GM19324 (cell line): ENCODE measurements at regions not wholly inside any gene's neighbourhood (a gene's known extent, or its start where the extent isn't known, plus 50 kb on each side); places are given as distances from the start of the nearest gene placed in this dataset.
"Not testable (repeated sequence)": the region's sequence is repeated elsewhere in the genome, so short reads cannot be mapped to it uniquely, and the experiment has no call there.

Experiments used
- ATAC-seq: cut with Tn5 transposase; IDR thresholded peaks from one replicate; pipeline ENCODE4 v1.9.1; 2021; ENCODE audit warnings: mild to moderate bottlenecking, moderate library complexity; ENCODE audit not compliant: unreplicated experiment, low FRiP score

DNA sequence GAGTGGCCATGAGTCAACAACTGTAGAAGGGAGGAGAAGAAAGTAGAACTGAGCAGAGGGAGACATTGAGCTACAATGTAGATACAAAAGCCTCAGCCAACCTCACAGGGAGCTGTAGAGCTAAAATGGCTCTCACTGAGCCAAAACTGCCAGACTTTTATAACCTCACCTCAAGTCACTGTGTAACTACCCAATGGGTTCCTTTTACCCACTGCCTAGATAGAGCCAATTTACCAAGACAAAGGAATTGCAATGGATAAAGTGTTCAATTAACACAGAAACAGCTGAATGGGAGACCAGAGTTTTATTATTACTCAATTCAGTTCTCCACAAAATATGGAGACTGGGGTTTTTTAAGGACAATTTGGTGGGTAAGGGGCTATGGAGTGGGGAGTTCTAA, 938.9 kb upstream of the GRIA3 start:
- ATAC-seq = no peak

GRCh38 chrX:122245943-122246342, 938.1 kb upstream of the GRIA3 start:
- ATAC-seq = no peak

- ATAC-seq = no peak
Observed at GRCh38 chrX:122246937-122247336, 937.1 kb upstream of the GRIA3 start.

DNA sequence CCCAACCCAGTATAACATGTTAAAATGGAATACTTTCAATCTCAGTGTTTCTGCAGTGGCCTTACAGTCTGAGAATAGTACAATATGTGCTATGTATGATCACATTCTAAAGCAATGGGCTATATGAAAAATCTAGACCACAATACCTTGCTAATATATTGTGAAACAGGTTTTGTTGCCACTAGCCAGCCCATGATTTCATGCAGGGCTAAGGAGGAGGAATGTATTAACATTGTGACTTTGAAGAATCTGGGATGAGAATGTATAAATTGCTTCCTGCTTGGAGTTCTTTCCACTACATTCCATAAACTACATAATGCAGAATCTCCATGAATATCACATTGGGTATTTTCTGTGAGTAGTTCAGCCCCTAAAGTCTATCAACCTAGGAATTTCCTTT, 935.4 kb upstream of the GRIA3 start:
- ATAC-seq = no peak

GRCh38 chrX:122252454-122252853, 931.6 kb upstream of the GRIA3 start:
- ATAC-seq = no peak

- ATAC-seq = no peak
Observed at GRCh38 chrX:122268353-122268752, 915.7 kb upstream of the GRIA3 start.

GRCh38 chrX:122269243-122269781, 914.8 kb upstream of the GRIA3 start:
- no peak for ATAC-seq

DNA sequence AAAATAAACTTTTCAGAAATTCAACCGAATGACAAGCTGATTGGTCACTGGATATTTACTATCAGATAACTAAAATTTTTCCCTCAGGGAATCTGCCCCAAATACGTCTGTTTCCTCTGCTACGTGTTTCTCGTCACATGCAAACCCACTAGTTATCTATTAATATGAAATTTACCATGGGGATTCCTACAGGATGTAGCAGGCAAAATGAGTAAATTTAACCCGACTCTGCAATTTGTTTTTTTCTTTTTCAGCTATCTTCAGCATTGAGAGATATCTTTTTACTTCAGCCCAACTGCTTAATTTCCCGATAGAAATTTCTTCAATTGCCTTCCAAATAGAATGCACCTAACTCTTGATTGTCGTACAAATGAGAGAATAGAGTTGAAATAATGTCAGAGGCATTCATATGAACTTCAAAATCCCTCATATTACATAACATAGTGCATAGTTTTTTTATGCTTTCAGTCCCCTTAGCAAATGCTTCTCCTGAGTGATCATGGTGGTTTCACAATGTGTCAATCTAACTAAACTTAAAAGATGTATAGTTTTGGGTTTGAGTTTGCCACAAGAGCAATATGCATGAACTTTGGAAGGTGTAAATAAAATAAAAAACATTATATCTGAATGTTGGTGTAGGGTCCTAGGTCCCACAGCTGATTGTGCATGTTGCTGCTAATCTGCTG, 913.1 kb upstream of the GRIA3 start:
- no peak for ATAC-seq

DNA sequence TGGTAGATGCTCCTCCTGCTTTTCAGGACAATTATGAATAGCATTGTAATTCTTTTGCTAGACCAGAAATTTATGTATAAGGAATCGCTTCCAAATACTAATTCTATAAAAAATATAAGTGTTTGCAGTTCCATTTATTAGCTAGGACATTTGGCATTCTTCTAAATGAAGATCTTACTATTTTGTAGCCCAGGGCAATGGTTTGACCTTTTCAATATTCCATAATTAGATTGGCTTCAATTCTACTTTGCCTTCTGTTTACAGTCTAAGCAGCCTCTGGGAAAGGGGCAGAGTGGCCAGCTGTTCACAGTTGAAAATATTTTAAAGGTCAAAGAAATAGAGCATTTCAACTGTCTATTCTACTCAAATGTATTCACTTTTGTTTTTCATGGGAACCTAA, 912.1 kb upstream of the GRIA3 start:
- ATAC-seq = no peak

GRCh38 chrX:122279746-122280145, 904.3 kb upstream of the GRIA3 start:
- no peak for ATAC-seq

DNA sequence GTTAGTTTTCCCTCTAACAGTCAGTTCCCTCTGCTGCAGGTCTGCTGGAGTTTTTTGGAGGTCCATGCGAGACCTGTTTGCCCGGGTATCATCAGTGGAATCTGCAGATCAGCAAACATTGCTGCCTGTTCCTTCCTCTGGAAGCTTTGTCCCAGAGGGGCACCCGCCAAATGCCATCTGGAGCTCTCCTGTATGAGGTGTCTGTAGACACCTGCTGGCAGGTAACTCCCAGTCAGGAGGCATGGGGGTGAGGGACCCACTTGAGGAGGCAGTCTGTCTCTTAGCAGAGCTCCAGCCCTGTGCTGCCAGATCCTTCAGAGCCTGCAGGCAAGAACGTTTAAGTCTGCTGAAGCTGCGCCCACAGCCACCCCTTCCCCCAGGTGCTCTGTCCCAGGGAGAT, 884.3 kb upstream of the GRIA3 start:
- ATAC-seq = not testable (repeated sequence)

DNA sequence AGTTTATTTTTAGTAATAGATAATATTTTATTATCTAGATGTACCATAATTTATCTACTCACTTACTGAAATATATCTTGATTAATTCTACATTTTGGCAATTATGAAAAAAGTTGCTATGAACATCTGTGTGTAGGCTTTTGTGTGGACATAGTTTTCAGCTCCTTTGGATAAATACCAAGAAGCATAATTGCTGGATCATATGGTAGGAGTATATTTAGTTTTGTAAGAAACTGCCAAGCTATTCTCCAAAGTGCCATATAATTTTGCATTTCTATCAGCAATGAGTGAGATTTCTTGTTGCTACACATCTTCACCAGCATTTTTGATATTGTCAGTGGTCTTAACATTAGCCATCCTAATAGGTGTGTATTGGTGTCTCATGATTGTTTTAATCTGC, 882.6 kb upstream of the GRIA3 start:
- ATAC-seq = no peak

DNA sequence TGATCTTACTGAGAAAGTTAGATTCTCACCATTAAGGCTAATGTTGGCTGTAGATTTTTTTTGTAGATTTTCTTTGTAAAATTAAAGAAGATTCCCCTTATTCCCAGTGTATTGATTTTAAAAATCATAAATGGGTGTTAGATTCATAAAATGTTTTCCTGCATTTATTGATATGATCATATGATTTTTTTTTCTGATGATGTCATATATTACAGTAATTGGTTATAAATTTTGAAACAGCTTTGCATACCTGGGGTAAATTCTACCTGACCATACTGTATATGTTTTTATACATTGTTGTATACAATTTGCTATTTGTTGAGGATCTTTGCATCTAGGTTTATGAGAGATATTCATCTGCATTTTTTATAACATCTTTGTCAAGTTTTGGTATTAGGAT, 880.3 kb upstream of the GRIA3 start:
- no peak for ATAC-seq

DNA sequence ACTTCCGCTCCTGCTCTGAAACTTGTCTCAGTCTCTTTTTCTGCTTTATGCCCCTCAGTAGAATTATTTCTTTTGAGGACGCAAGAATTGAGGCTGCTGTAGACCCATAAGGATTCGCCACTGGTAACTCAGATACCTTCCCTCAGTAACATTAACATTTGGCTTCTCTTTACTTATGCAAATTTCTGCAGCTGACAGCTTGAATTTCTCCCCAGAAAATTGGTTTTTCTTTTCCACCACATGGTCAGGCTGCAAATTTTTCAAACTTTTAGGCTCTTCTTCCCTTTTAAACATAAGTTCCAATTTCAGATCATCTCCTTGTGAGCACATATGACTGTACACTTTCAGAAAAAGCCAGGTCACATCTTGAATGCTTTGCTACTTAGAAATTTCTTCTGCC, 839.3 kb upstream of the GRIA3 start:
- ATAC-seq = no peak

DNA sequence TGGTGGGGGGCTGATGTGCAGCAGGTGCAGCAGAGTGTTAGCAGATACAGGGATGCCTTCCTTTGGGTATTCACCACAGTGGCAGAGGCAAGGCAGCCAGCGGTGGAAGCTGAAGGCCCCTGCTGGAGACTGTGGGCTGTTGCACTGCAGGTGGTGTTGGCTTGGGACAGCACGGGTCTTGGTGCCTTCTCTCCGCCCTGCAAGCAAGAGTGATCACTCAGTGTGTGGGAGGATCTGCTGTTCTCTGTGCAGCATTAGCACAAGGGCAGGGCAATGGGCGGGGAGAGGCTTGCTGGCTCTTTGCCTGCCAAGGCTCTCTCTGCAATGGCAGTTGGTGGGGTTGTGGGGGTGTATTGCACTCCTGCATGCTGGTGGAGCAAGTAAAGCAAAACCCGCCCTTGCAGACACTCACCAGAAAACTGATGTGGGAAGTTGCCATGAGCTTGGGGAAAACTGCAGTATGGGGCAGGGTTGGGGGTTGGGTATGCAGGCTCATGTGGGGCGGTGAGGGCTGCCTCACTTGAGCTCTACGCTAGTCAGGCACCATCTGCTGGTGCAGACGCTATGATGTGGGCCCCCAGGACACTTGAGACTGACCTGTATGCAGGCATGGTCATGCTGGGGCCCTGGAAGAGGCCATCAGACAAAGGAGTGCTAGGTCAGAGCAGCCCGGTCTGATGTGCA, 820.8 kb upstream of the GRIA3 start:
- ATAC-seq = no peak

GRCh38 chrX:122375533-122375932, 808.5 kb upstream of the GRIA3 start:
- not testable (repeated sequence) for ATAC-seq

- ATAC-seq = no peak
Observed at GRCh38 chrX:122389005-122389404, 795.1 kb upstream of the GRIA3 start.

- ATAC-seq = no peak
Observed at GRCh38 chrX:122418758-122419157, 765.3 kb upstream of the GRIA3 start.

DNA sequence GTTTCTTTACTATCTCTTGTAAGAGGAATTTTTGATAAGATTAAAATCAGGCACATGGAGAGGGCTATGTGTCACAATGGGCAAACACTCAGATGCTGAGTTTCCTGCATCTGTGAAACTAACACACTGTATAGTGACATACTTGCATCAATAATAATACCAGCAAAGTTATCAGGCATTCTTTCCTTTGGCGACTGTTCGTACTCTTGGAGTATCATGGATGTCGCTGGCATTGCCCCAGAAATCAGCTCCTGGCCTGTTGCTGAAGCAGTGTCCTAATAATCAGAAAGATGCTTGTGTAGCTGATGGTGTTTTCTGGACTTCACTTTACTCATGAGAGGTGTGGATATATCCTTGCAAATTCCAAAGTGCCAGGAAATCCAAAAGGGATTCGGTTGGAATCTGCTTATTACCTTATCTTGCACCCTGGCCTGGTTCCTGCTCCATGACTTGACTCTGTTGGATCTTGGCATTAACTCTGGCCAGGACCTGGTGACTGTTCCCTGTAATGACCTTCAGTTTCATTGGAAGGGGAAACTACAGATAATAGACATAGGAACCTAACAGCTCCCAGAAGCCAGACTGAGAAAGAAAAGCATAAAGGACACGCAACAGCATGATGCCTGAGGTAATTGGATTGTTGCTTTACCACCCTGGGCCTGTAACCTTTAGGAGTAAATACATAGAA, 762.5 kb upstream of the GRIA3 start:
- ATAC-seq = no peak

- no peak for ATAC-seq
Observed at GRCh38 chrX:122422547-122422946, 761.5 kb upstream of the GRIA3 start.

DNA sequence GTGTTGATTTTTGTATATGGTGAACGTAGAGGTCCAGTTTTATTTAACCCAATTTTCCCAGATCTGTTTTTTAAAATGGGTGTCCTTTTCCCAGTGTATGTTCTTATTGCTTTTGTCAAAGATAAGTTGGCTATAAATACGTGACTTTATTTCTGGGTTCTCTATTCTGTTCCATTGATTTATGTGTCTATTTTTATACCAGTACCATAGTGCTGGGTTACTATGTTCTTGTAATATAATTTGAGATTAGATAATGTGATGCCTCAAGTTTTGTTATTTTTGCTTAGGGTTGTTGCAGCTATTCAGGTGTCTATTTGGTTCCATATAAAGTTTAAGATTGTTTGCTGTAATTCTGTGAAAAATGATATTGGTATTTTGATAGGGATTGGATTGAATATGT, 749.1 kb upstream of the GRIA3 start:
- no peak for ATAC-seq

DNA sequence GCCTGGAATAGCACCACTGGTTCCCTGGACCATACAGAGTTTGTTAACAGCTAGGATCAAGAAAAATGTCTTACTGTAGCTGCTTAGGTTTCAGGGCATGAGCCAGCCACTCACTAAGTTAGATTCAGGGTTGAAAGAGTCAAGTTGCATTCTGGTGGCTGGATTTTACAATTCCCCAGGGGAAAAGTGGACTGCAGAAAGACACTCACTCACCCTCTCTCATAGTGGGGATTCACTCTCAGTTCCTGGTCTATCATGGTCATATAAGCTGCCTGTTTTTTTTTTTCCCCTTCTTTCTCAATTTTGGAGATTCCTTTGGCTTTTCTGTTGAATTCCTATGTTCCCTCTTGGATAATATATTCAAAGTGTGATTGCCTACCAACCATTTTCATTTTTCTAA, 744.2 kb upstream of the GRIA3 start:
- ATAC-seq = no peak
